B cell (primary cell): ENCODE measurements at regions not wholly inside any gene's neighbourhood (a gene's known extent, or its start where the extent isn't known, plus 50 kb on each side); places are given as distances from the start of the nearest gene placed in this dataset.

ENCODE experiments used
- CTCF ChIP-seq: fragments of 200-600 bp; IDR thresholded peaks from one replicate; pipeline ENCODE4 v1.8.0; 2022; ENCODE audit warnings: antibody characterized with exemption, mild to moderate bottlenecking
- EZH2 ChIP-seq: IDR thresholded peaks from 2 replicates; pipeline ENCODE4 v1.6.1; 2012; ENCODE audit warnings: borderline replicate concordance, low read depth, mild to moderate bottlenecking, moderate library complexity, low read length; ENCODE audit not compliant: insufficient read depth, poor library complexity, severe bottlenecking

GRCh38 chr4:62301500-62301899, 1101.4 kb downstream of the ADGRL3 start:
- no peak for TF ChIP-seq CTCF
- no peak for TF ChIP-seq EZH2
